H54 (cell line): ENCODE measurements at regions not wholly inside any gene's neighbourhood (a gene's known extent, or its start where the extent isn't known, plus 50 kb on each side); places are given as distances from the start of the nearest gene placed in this dataset.

Experiments used
- DNase-seq: peaks from one replicate; pipeline ENCODE4 v3.0.0; 2011; ENCODE audit warnings: low spot score, mixed read lengths; ENCODE audit not compliant: insufficient read length
- FAIRE-seq: peaks from 3 replicates; lab custom pipeline; 2011; peaks lifted over from hg19 to GRCh38; lab: Jason Lieb, UNC
- POLR2A ChIP-seq: IDR thresholded peaks from 2 replicates; pipeline ENCODE4 v1.6.1; 2011; ENCODE audit warnings: low read depth, mild to moderate bottlenecking, low read length

GRCh38 chr14:42269234-42269633, 662.6 kb downstream of the LRFN5 start:
- FAIRE-seq, result no peak
- no peak for TF ChIP-seq POLR2A
- no peak for DNase-seq

GRCh38 chr14:42248131-42248530, 641.5 kb downstream of the LRFN5 start:
- no peak for DNase-seq
- TF ChIP-seq POLR2A, result no peak
- FAIRE-seq, result no peak

- DNase-seq (no peak), FAIRE-seq (no peak)
- no peak for TF ChIP-seq POLR2A
Measured at GRCh38 chr14:42241101-42241500, 634.4 kb downstream of the LRFN5 start.

- DNase-seq (no peak), FAIRE-seq (no peak)
- TF ChIP-seq POLR2A, result no peak
Measured at GRCh38 chr14:42229976-42230375, 623.3 kb downstream of the LRFN5 start.

GRCh38 chr14:42229294-42229693, 622.6 kb downstream of the LRFN5 start:
- no peak for DNase-seq
- FAIRE-seq, result no peak
- TF ChIP-seq POLR2A, result no peak

- FAIRE-seq, result no peak
- no peak for TF ChIP-seq POLR2A
- DNase-seq, result no peak
Measured at GRCh38 chr14:42228611-42229010, 621.9 kb downstream of the LRFN5 start.

GRCh38 chr14:42224053-42224888, 617.6 kb downstream of the LRFN5 start:
- FAIRE-seq, result peak; percentile 52
- DNase-seq, result peak; percentile 1
- TF ChIP-seq POLR2A, result no peak

- no peak for DNase-seq
- no peak for TF ChIP-seq POLR2A
- peak; percentile 78 for FAIRE-seq
Measured at GRCh38 chr14:42222924-42223471, 616.3 kb downstream of the LRFN5 start.

GRCh38 chr14:42214981-42215491, 608.4 kb downstream of the LRFN5 start:
- DNase-seq, result peak; percentile 5
- FAIRE-seq, result peak; percentile 90
- TF ChIP-seq POLR2A, result no peak

- TF ChIP-seq POLR2A, result no peak
- FAIRE-seq, result no peak
Measured at GRCh38 chr14:42200957-42201356, 594.3 kb downstream of the LRFN5 start.

GRCh38 chr14:42198010-42198409, 591.3 kb downstream of the LRFN5 start:
- TF ChIP-seq POLR2A, result no peak
- DNase-seq, result no peak
- FAIRE-seq, result no peak

More at GRCh38 chr14:42200957-42201356, 594.3 kb downstream of the LRFN5 start:
- no peak for DNase-seq

GRCh38 chr14:42192738-42193653, 586.3 kb downstream of the LRFN5 start:
- DNase-seq, result peak; percentile 1
- TF ChIP-seq POLR2A, result no peak
- peak; percentile 74 for FAIRE-seq

- TF ChIP-seq POLR2A, result no peak
- DNase-seq (no peak), FAIRE-seq (no peak)
Measured at GRCh38 chr14:42190744-42191143, 584.1 kb downstream of the LRFN5 start.
